PC-9 (cell line): ENCODE measurements at regions not wholly inside any gene's neighbourhood (a gene's known extent, or its start where the extent isn't known, plus 50 kb on each side); places are given as distances from the start of the nearest gene placed in this dataset.

Experiments
- BruUV-seq: library from RNA; stranded (reverse); fragments of 400-500 nt; replicated peaks from 2 replicates; lab custom pipeline; 2021; lab: Mats Ljungman, UMichigan
- CTCF ChIA-PET: fragments of 300-600 bp; sonication (Branson Sonifier 250); formaldehyde crosslinking; loops from one replicate; lab custom pipeline; 2022; ENCODE audit warnings: antibody characterized with exemption; lab: Charles Lee
- POLR2A ChIA-PET: fragments of 300-600 bp; sonication (Branson Sonifier 250); formaldehyde crosslinking; loops from one replicate; lab custom pipeline; 2022; ENCODE audit warnings: antibody characterized with exemption; ENCODE audit not compliant: unreplicated experiment; lab: Charles Lee
- DNase-seq, 2 experiments: peaks; one replicate each; pipeline versions ENCODE4 v3.0.0 to v3.0.0-alpha.2; 2015 to 2022; ENCODE audit warnings: mixed read lengths in 1 of 2
- H2AFZ ChIP-seq: fragments of 200-600 bp; sonication (generic); 2 replicates; pipeline ENCODE4 v1.8.1; 2017; ENCODE audit warnings: antibody characterized with exemption
- H3F3A ChIP-seq: fragments of 200-600 bp; sonication (generic); 2 replicates; pipeline ENCODE4 v1.8.1; 2017; ENCODE audit warnings: antibody characterized with exemption, mild to moderate bottlenecking, low read depth; ENCODE audit not compliant: insufficient read depth
- H3K27ac ChIP-seq: fragments of 200-600 bp; sonication (generic); 2 replicates; pipeline ENCODE4 v1.6.1; 2016; ENCODE audit warnings: mixed run types
- H3K27me3 ChIP-seq: fragments of 200-600 bp; sonication (generic); 2 replicates; pipeline ENCODE4 v1.6.1; 2016; ENCODE audit warnings: low read depth, mixed run types; ENCODE audit not compliant: insufficient read depth
- H3K36me3 ChIP-seq: fragments of 200-600 bp; sonication (generic); 2 replicates; pipeline ENCODE4 v1.6.1; 2016; ENCODE audit warnings: low read depth, mixed run types
- H3K4me1 ChIP-seq: fragments of 200-600 bp; sonication (generic); replicated peaks from 2 replicates; pipeline ENCODE4 v1.6.1; 2016; ENCODE audit warnings: mixed run types; ENCODE audit not compliant: insufficient read depth
- H3K4me2 ChIP-seq: fragments of 200-600 bp; sonication (generic); 2 replicates; pipeline ENCODE4 v1.6.1; 2017; ENCODE audit warnings: mixed run types
- H3K4me3 ChIP-seq: fragments of 200-600 bp; sonication (generic); 2 replicates; pipeline ENCODE4 v1.6.1; 2016; ENCODE audit warnings: mixed run types
- H3K79me2 ChIP-seq: fragments of 200-600 bp; sonication (generic); 2 replicates; pipeline ENCODE4 v1.6.1; 2017; ENCODE audit warnings: low read depth, mixed run types
- H3K9me2 ChIP-seq: fragments of 200-600 bp; sonication (generic); 2 replicates; pipeline ENCODE4 v1.8.1; 2017; ENCODE audit warnings: mild to moderate bottlenecking; ENCODE audit not compliant: insufficient read depth
- H3K9me3 ChIP-seq: fragments of 200-600 bp; sonication (generic); 2 replicates; pipeline ENCODE4 v1.8.1; 2016; ENCODE audit warnings: low read depth; ENCODE audit not compliant: insufficient read depth
- H4K20me1 ChIP-seq: fragments of 200-600 bp; sonication (generic); 2 replicates; pipeline ENCODE4 v1.8.1; 2017; ENCODE audit not compliant: insufficient read depth
- CTCF ChIP-seq: fragments of 200-600 bp; sonication (generic); conservative IDR thresholded peaks from 2 replicates; pipeline ENCODE4 v1.6.1; 2017; ENCODE audit warnings: mixed run types, antibody characterized with exemption, mild to moderate bottlenecking, moderate library complexity
- EZH2 ChIP-seq: fragments of 200-600 bp; sonication (generic); IDR thresholded peaks from 2 replicates; pipeline ENCODE4 v1.8.0; 2017; ENCODE audit warnings: antibody characterized with exemption, low read depth
- intact Hi-C: fragments of 100-400 bp; cut with micrococcal nuclease; formaldehyde crosslinking; loops from one replicate; pipeline ENCODE4 v1.10.0; 2022; ENCODE audit not compliant: unreplicated experiment

- no peak overlapping the region for H3K4me2 ChIP-seq
- ChIA-PET POLR2A (no interaction called here), CTCF (no interaction called here)
- H2AFZ ChIP-seq = no peak overlapping the region
- intact Hi-C loops = no loop called here
- H3K4me1 ChIP-seq = no peaks in the 10 kb centered on the region
- H3K79me2 ChIP-seq = no peaks in the 10 kb centered on the region
- no peak for DNase-seq
- H3K27ac ChIP-seq = no peak overlapping the region
- peaks cover 47% of the 10 kb centered on the region for H3K27me3 ChIP-seq
- no peak for TF ChIP-seq EZH2
- no peak for TF ChIP-seq CTCF
- BruUV-seq = no TSS peak
- no peak overlapping the region for H3K4me3 ChIP-seq
- H4K20me1 ChIP-seq = no peaks in the 10 kb centered on the region
- H3K9me3 ChIP-seq = no peaks in the 10 kb centered on the region
- H3F3A ChIP-seq = no peaks in the 10 kb centered on the region
- no peaks in the 10 kb centered on the region for H3K36me3 ChIP-seq
- H3K9me2 ChIP-seq = no peaks in the 10 kb centered on the region
Observed at GRCh38 chr5:168092209-168093185, 198.9 kb upstream of the WWC1 start.

- Histone ChIP-seq H3F3A (no peaks in the 10 kb centered on the region), H3K36me3 (no peaks in the 10 kb centered on the region), H3K4me1 (no peaks in the 10 kb centered on the region), H3K27me3 (peaks cover 48% of the 10 kb centered on the region), H3K9me3 (no peaks in the 10 kb centered on the region), H3K4me3 (no peak overlapping the region), H3K9me2 (no peaks in the 10 kb centered on the region), H3K79me2 (no peaks in the 10 kb centered on the region), H4K20me1 (no peaks in the 10 kb centered on the region), H3K4me2 (no peak overlapping the region), H3K27ac (no peak overlapping the region), H2AFZ (no peak overlapping the region)
- no peak for DNase-seq
- no TSS peak for BruUV-seq
- intact Hi-C loops = no loop called here
- TF ChIP-seq EZH2 = no peak
- TF ChIP-seq CTCF = no peak
- ChIA-PET POLR2A (no interaction called here), CTCF (no interaction called here)
Observed at GRCh38 chr5:168093200-168093910, 198.1 kb upstream of the WWC1 start.

GRCh38 chr5:168096525-168096924 lies 194.9 kb upstream of the WWC1 start:
- no TSS peak for BruUV-seq
- H3K27me3 ChIP-seq = peaks cover 56% of the 10 kb centered on the region

More at GRCh38 chr5:168096525-168096924, 194.9 kb upstream of the WWC1 start:
- intact Hi-C loops = no loop called here
- no peaks in the 10 kb centered on the region for H3K79me2 ChIP-seq
- H3K36me3 ChIP-seq = no peaks in the 10 kb centered on the region
- H3K9me2 ChIP-seq = no peaks in the 10 kb centered on the region
- no peak overlapping the region for H3K4me3 ChIP-seq
- H3K4me2 ChIP-seq = no peak overlapping the region
- no peaks in the 10 kb centered on the region for H3F3A ChIP-seq
- no peak overlapping the region for H3K27ac ChIP-seq
- no peaks in the 10 kb centered on the region for H3K4me1 ChIP-seq
- no peaks in the 10 kb centered on the region for H3K9me3 ChIP-seq
- H4K20me1 ChIP-seq = no peaks in the 10 kb centered on the region
- ChIA-PET CTCF (no interaction called here), POLR2A (no interaction called here)
- no peak for TF ChIP-seq CTCF
- TF ChIP-seq EZH2 = no peak
- no peak for DNase-seq
- H2AFZ ChIP-seq = no peak overlapping the region
